C1 segment of cervical spinal cord (tissue), 14 donors: ENCODE measurements at regions not wholly inside any gene's neighbourhood (a gene's known extent, or its start where the extent isn't known, plus 50 kb on each side); places are given as distances from the start of the nearest gene placed in this dataset.
"Not testable (repeated sequence)": the region's sequence is repeated elsewhere in the genome, so short reads cannot be mapped to it uniquely, and the experiment has no call there.

Experiments
- DNase-seq, 14 donors: peaks; one replicate each; lab custom pipeline; 2025; lab: John Stamatoyannopoulos, UW

- DNase-seq: no peak
Measured at GRCh38 chr10:63003816-63004453, 129.2 kb upstream of the NRBF2 start.

- DNase-seq: no peak
Measured at GRCh38 chr10:62996925-62997324, 136.2 kb upstream of the NRBF2 start.

DNA sequence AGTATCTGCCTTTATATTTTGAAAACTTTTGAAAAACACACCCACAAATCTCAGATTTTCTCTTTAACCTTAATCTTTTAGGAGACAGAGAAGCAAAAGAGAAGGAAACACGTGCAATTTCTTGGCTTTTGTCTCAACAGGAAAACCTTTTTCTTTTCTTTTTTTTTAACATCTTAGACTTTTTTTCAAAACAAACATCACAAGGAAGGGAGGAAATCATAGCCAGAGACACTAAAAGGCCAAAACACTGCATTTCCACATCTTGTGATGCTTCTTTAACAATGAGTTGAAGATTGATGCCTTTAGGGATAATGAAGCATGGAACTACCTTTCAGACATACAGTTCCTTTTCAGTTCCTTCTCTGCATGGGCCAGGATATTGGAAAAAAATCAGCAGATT, 136.6 kb upstream of the NRBF2 start:
- DNase-seq: no peak

DNA sequence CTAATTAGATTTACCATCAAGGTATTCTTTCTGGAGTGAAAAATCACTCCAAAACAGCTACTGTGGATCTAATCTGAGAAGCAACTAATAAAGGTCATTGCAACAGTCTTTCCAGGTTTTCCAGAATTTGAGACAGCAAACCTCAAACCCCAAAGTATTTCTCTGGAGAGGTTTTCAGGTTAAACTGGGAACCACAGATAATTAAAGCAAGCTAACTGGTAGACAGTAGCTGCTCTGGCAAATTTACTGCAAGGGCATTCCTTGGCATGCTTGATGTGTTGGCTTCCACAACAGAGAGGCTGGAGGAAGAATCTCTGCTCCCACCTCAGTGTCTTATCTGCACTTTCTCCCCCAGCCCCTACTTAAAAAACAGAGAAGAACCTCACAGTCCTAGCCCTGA, 140.0 kb upstream of the NRBF2 start:
- no peak for DNase-seq

DNA sequence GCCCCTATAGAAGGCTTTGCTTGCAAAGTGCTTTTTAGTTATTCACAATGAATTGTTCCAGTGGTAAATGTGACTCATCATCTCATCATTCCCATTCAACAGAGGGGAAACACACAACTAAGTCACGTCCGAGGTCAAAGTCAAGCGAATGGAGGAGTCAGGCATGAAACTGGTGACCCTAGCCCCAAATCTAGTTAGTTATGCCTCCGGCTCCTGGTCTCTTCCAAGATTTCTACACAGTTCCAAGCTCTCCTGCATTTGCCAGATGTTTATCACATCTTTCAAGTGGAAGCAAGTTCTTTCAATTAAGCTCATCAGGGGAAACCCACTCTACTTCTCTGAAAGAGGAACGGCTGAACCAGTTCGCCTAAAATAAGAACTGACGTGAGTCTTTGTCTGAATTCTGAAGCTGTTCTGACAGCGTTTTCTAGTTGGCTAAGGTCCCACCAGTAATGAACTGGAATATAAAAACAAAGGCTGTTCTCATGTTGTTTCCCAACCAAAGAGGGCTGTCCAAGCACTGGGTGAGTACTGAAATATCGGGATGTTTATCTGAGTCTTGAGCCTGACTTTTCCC, 140.9 kb upstream of the NRBF2 start:
- peak in 5 of 14 donors; percentile 2 to 40 (median 4) for DNase-seq

DNA sequence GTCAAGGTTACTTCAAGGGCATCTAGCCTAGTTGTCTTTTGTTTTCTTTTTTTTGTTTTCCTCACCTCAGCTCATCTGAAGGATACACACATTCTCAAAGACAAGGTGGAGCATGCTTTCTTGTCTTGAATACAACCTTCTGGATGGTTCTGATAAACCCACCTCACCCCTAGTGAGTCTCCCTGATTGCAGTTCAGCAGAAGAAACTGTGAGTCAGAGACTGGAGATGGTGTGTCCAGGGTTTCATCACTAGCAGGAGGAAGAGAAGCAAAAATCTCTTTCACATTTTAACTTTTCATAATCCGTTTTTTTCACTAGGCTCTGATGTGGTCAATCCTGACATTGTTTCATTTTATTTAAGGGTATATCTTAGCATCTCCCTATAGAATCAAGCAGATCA, 143.0 kb upstream of the NRBF2 start:
- DNase-seq: no peak

DNA sequence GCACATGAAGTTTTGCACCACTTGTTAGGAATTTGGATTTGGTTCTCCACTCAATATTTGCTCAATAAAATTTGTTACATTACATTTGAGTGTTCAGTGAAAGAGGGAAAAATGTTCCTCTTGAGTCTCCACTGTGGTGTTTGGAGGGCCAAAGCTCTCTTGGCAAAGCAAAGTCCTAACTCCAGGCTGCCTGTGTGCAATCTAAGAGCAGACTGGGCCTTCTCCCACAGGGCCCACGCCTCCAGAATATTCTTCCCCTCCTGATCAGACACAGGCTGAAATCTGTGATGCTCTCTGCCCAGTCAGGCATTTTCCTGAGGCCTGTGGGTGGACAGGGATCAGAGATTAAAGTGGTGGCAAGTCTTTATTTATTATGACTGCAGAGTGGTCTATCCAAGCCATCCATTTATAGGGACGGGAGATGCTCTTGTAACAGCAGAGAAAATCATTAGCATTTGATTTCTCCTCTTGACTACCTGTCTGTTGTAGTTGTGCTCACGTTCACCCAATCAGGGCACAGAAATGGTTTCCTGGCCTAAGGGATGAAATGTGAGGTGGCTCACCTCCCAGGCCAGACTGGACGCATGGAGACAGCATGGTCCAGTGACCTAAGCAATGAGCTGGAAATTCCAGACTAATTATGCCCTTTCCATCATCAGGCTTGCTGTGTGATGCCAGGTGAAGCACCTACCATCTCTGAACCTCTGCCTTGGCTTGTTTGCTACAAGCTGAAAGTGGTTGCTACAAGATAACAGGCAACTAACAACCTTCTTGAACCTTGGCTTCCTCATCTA, 147.1 kb upstream of the NRBF2 start:
- no peak for DNase-seq

- no peak for DNase-seq
Measured at GRCh38 chr10:62981096-62981495, 152.0 kb upstream of the NRBF2 start.

DNA sequence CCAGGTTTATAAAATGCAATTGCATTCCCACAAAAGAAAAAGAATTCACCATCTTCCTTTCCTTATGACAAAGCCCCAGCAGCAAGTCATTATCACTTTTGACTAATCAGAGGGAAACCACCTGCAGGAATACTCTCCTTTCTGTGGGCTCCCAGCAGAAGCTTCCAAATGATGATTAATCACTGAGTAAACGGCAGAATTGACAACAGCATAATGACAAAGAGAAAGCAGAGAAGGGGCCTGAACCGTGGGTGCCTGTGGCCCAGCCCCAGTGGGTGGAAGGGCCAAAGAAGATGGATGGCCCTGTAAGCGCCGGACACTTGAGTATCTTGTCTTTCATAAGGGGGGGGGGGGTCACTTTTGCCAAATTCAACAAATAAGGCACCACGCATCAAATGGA, 152.4 kb upstream of the NRBF2 start:
- no peak for DNase-seq

DNA sequence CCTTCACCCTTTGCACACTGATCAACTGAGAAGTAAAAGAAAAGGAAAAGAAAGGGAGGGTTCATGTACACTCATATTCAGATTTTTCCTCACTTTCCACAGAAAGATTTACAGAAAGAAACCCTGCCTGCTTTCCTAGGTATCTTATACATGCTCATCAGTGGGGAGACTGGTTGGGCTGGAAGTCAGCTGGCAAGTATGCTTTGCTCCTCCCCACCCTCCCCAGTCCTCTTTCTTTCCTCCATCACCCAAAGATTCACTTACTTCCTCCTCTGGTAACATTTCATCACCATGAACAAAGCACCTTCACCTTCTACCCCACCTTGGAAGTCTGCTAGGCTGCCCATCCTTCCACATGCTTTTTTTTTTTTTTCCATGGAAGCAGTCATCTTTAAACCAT, 153.2 kb upstream of the NRBF2 start:
- DNase-seq: no peak

- no peak for DNase-seq
Measured at GRCh38 chr10:62978482-62978881, 154.6 kb upstream of the NRBF2 start.

GRCh38 chr10:62974795-62975194, 158.3 kb upstream of the NRBF2 start:
- DNase-seq: not testable (repeated sequence)

DNA sequence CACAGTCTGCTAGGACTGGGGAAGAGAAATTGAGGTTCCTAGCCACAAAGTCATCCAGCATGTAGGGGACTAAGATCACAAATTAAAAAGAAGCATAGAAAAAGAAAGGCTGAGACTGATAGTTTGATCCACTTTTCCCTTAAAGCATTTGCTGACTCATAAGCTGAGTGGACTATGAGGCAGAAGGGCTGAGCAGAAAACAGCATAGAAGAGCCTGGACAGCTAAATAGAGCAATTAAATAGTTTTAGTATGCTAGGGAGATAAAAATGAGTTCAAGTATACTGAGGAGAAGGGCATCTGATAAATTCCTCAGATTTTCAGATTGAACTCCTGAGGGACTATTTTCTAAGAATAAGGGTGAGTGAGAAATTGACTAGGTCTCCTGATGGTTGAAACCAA, 155.9 kb upstream of the EGR2 start:
- DNase-seq: no peak

- no peak for DNase-seq
Measured at GRCh38 chr10:62964026-62964425, 147.9 kb upstream of the EGR2 start.

DNA sequence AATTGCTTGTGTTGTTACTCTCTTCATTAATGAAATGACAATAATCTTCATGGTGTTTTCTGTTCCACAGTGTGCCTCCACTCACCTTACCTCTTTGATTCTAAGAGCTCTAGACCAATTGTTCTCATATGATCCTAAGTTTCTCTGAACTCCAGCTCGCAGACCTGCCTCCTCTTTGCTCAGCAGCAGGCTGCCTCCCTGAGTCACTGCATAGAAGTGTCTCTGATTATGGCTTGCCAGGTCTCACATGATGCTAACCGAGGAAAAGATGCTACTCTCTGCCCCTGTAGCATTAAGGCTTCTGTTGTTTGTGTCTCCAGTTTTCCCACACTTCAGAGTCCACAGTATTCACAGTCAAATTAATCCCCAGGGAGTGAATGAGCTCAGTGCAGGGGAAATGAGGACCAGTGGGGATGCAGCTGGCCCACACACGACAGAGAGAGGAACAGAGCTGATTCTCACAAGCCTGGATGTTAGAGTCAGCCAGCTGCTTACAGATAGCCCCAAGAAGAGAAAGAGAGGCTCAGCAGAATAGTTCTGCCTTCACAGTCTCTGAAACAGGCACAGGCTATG, 145.9 kb upstream of the EGR2 start:
- DNase-seq: peak in 1 of 14 donors; percentile 1

DNA sequence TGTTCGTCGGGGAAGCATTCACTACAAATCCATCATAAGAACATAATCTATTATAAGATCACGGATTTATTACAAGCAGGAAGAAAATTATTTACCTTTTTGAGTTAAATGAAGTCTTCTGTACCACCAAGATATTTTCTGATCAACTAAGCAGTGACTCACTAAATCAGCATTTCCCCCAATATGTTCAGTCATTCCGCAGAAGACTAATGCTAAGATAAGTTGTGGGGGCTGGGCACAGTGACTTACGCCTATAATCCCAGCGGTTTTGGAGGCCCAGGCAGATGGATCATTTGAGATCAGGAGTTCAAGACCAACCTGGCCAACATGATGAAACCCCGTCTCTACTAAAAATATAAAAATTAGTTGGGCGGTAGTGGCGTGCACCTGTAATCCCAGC, 144.2 kb upstream of the EGR2 start:
- DNase-seq: no peak

DNA sequence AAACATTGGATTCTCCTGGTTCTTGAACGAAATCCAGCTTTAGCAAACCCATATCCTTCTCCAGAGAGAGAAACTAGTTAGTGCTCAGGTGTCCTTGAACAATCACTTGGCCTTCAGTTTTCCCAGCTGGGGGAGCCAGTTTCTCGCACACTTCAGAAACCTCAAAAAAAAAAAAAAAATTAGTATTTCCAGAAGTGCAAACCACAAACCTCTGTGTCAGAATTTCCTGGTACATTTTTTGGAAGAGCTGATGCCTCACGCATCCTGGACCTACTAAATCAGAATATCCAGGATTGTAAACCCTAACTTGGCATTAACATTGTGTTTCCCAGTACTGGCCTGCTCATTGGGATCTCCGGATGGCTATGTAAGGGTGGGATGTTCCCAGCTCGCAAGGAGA, 143.4 kb upstream of the EGR2 start:
- no peak for DNase-seq

- no peak for DNase-seq
Measured at GRCh38 chr10:62958980-62959379, 142.8 kb upstream of the EGR2 start.

GRCh38 chr10:62946278-62946677, 130.1 kb upstream of the EGR2 start:
- no peak for DNase-seq

GRCh38 chr10:62939698-62940097, 123.5 kb upstream of the EGR2 start:
- no peak for DNase-seq

- no peak for DNase-seq
Measured at GRCh38 chr10:62938672-62939071, 122.5 kb upstream of the EGR2 start.

DNA sequence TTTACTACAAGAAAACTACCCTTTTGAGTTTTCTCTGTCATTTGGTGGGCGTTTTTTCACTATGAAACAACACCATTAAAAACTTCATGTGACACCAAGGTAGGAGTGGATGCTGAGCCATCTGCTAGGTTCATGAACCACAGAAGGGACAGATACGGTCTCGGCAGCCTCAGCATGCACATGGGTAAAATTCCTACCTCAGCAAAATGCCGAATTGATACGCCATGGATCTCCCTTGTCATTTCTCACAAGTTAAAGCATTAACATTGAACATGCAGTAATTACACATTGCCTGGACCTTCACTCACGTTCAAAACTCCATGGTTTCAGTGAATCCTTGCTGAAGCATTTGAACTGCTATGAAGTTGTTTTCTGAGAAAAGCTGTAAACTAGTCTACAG, 121.5 kb upstream of the EGR2 start:
- no peak for DNase-seq

- no peak for DNase-seq
Measured at GRCh38 chr10:62935022-62935421, 118.9 kb upstream of the EGR2 start.
